Ishikawa (cell line): ENCODE measurements at regions not wholly inside any gene's neighbourhood (a gene's known extent, or its start where the extent isn't known, plus 50 kb on each side); places are given as distances from the start of the nearest gene placed in this dataset.

Source experiments
- CEBPB ChIP-seq: IDR thresholded peaks from 2 replicates; pipeline ENCODE4 v1.6.1; 2012
- CREB1 ChIP-seq: IDR thresholded peaks from 2 replicates; pipeline ENCODE4 v1.6.1; 2012; ENCODE audit warnings: low read depth
- EGR1 ChIP-seq: IDR thresholded peaks from 2 replicates; pipeline ENCODE4 v1.6.1; 2012
- EP300 ChIP-seq: IDR thresholded peaks from 2 replicates; pipeline ENCODE4 v1.6.1; 2012; ENCODE audit warnings: borderline replicate concordance
- FOXM1 ChIP-seq: IDR thresholded peaks from 2 replicates; pipeline ENCODE4 v1.6.1; 2012; ENCODE audit warnings: low read depth, borderline replicate concordance
- NFIC ChIP-seq: IDR thresholded peaks from 2 replicates; pipeline ENCODE4 v1.6.1; 2012
- RAD21 ChIP-seq: IDR thresholded peaks from 2 replicates; pipeline ENCODE4 v1.6.1; 2012; ENCODE audit warnings: low read depth
- TAF1 ChIP-seq: IDR thresholded peaks from 2 replicates; pipeline ENCODE4 v1.6.1; 2012; ENCODE audit warnings: low read depth, mild to moderate bottlenecking
- TCF12 ChIP-seq: IDR thresholded peaks from 2 replicates; pipeline ENCODE4 v1.6.1; 2012; ENCODE audit warnings: low read depth
- TEAD4 ChIP-seq: IDR thresholded peaks from 2 replicates; pipeline ENCODE4 v1.6.1; 2012
- YY1 ChIP-seq: IDR thresholded peaks from 2 replicates; pipeline ENCODE4 v1.6.1; 2012; ENCODE audit warnings: low read depth
- ZBTB7A ChIP-seq: IDR thresholded peaks from 2 replicates; pipeline ENCODE4 v1.6.1; 2012; ENCODE audit warnings: low read depth
- TF ChIP-seq, protein P1 (sequence below): IDR thresholded peaks from 2 replicates; pipeline ENCODE4 v1.6.1; 2012
- TF ChIP-seq, protein P2 (sequence below): IDR thresholded peaks from 2 replicates; pipeline ENCODE4 v1.6.1; 2012; ENCODE audit warnings: low read depth, mild to moderate bottlenecking
- TF ChIP-seq, protein P3 (sequence below): IDR thresholded peaks from 2 replicates; pipeline ENCODE4 v1.6.1; 2012

DNA sequence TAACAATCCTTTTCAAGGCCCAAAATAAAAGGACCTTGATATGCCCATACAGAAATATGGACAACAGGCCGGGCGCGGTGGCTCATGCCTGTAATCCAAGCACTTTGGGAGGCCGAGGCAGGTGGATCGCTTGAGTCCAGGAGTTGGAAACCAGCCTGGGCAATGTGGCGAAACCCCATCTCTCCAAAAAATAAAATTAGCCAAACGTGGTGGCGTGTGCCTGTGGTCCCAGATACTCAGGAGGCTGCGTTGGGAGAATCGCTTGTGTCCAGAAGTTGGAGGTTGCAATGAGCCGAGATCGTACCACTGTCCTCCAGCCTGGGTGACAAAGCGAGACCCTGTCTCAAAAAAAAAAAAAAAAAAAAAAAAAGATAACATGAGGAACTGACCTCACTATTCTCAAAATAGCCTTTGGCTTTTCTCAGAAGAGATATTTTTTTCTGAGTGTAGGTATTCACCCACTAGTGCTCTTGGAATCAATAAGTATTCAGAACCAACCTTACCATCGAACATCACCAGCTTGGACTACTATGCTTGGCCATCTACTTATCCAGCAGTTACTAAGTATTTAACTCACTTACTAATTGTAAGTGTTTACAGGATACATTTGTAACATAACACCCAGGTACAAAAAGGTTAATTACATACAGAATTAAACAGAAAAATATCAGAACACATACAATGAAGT lies 99.2 kb downstream of the OR2B2 start:
- TF ChIP-seq TAF1 (no peak), TCF12 (no peak), YY1 (no peak), EP300 (no peak), CEBPB (no peak), ZBTB7A (no peak), NFIC (no peak), CREB1 (no peak), TEAD4 (no peak), FOXM1 (no peak), RAD21 (no peak), EGR1 (no peak)
- TF ChIP-seq, protein P1, sequence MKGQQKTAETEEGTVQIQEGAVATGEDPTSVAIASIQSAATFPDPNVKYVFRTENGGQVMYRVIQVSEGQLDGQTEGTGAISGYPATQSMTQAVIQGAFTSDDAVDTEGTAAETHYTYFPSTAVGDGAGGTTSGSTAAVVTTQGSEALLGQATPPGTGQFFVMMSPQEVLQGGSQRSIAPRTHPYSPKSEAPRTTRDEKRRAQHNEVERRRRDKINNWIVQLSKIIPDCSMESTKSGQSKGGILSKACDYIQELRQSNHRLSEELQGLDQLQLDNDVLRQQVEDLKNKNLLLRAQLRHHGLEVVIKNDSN: no peak
- TF ChIP-seq, protein P2, sequence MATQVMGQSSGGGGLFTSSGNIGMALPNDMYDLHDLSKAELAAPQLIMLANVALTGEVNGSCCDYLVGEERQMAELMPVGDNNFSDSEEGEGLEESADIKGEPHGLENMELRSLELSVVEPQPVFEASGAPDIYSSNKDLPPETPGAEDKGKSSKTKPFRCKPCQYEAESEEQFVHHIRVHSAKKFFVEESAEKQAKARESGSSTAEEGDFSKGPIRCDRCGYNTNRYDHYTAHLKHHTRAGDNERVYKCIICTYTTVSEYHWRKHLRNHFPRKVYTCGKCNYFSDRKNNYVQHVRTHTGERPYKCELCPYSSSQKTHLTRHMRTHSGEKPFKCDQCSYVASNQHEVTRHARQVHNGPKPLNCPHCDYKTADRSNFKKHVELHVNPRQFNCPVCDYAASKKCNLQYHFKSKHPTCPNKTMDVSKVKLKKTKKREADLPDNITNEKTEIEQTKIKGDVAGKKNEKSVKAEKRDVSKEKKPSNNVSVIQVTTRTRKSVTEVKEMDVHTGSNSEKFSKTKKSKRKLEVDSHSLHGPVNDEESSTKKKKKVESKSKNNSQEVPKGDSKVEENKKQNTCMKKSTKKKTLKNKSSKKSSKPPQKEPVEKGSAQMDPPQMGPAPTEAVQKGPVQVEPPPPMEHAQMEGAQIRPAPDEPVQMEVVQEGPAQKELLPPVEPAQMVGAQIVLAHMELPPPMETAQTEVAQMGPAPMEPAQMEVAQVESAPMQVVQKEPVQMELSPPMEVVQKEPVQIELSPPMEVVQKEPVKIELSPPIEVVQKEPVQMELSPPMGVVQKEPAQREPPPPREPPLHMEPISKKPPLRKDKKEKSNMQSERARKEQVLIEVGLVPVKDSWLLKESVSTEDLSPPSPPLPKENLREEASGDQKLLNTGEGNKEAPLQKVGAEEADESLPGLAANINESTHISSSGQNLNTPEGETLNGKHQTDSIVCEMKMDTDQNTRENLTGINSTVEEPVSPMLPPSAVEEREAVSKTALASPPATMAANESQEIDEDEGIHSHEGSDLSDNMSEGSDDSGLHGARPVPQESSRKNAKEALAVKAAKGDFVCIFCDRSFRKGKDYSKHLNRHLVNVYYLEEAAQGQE: no peak
- TF ChIP-seq, protein P3, sequence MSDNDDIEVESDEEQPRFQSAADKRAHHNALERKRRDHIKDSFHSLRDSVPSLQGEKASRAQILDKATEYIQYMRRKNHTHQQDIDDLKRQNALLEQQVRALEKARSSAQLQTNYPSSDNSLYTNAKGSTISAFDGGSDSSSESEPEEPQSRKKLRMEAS: no peak

DNA sequence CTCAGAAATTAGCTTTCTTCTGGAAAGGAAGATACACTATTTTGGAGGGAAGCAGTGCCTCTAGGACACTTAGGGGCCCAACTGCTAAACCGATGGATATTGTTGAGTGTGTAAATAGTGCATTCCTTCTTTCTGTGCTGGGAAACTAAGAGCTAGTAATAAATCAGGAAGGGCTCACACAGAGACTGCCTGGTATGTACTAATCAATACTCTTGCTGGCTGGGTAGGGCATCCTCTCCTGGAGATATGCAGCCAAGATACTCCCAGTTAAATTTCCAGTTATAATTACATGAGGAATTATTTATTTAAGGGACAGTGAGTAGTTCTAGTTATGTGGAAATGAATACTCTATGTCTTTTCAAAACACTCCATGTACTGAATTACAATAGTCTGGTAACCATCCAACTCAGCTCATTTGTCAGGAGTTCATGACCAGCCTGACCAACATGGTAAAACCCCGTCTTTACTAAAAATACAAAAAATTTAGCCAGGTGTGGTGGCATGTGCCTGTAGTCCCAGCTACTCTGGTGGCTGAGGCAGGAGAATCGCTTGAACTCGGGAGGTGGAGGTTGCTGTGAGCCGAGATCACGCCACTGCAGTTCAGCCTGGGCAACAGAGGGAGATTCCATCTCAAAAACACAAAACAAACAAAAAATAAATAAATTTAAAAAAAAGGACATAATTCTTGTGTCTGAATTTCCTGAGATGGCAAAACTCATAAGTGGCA lies 100.0 kb downstream of the OR2B2 start:
- no peak for TF ChIP-seq YY1
- TF ChIP-seq, protein P3: no peak
- no peak for TF ChIP-seq TAF1
- no peak for TF ChIP-seq ZBTB7A
- no peak for TF ChIP-seq NFIC
- no peak for TF ChIP-seq TCF12
- no peak for TF ChIP-seq CREB1
- TF ChIP-seq RAD21: no peak
- TF ChIP-seq FOXM1: no peak
- TF ChIP-seq EP300: no peak
- no peak for TF ChIP-seq TEAD4

DNA sequence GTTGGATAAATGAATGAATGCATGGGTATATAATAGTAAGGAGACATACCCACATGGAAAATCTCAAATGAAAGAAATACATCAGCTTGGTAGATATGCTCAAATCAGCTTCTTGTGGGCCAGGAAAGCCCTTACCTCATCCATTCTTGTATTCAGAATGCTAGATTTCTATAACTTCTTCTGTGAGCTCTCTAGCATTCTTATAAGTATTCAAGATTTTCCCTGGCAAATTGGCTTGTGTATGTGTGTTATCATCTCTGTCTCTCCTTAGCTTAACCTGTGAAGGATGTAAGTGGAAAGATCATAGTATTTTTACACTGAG lies 100.8 kb downstream of the OR2B2 start:
- TF ChIP-seq, protein P2: no peak
- TF ChIP-seq RAD21 (no peak), TAF1 (no peak), CEBPB (no peak), YY1 (no peak), EP300 (no peak), EGR1 (no peak), TEAD4 (no peak)
- TF ChIP-seq, protein P1: no peak

DNA sequence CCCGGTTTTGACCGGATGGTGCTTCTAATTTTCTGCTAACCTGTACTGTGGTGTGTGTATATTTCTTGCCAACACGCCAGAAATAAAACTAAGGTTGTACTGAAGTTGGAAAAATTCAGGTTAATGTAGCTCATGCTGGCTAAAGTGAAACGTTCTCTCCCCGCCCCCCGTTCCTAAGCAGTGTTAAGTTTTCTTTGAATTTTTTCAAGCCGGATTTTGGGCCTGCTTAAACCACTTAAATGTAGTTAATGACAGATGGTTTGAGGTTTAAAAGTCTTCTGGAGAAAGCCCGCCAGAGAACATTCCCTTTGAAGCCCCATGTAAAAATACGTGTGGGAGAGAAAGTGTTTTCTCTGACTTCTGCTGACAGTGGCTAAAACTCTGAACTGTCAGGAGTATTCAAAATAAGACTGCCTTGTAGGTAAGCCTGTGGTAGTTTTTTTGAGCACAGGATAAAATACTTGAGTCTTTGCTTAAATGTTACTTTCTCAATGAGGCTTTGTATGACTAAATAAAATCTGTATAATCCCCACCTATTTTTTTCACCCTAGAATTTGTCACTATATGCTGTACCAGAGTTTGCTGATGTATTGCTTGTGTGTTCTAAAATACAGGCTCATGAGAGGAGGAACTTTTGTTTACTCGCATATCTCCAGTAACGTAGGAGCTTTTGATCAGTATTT lies 101.3 kb downstream of the OR2B2 start:
- TF ChIP-seq TAF1 (no peak), ZBTB7A (no peak), EP300 (no peak), TEAD4 (no peak), RAD21 (no peak), CEBPB (no peak), CREB1 (no peak), EGR1 (no peak), FOXM1 (no peak), YY1 (no peak), NFIC (no peak)
- TF ChIP-seq, protein P3: no peak
- TF ChIP-seq, protein P2: no peak
